KMS-11 (cell line): ENCODE measurements at regions not wholly inside any gene's neighbourhood (a gene's known extent, or its start where the extent isn't known, plus 50 kb on each side); places are given as distances from the start of the nearest gene placed in this dataset.

Source experiments
- H2AFZ ChIP-seq: fragments of 200-600 bp; sonication (generic); 2 replicates; pipeline ENCODE4 v1.6.1; 2016; ENCODE audit warnings: antibody characterized with exemption, mixed run types, low read depth
- H3K27ac ChIP-seq: fragments of 200-600 bp; sonication (generic); 2 replicates; pipeline ENCODE4 v1.6.1; 2016; ENCODE audit warnings: mild to moderate bottlenecking, mixed run types
- H3K27me3 ChIP-seq: fragments of 200-600 bp; sonication (generic); 2 replicates; pipeline ENCODE4 v1.6.1; 2017; ENCODE audit warnings: mild to moderate bottlenecking, low read depth, mixed run types, moderate library complexity; ENCODE audit not compliant: insufficient read depth
- H3K36me3 ChIP-seq: fragments of 200-600 bp; sonication (generic); 2 replicates; pipeline ENCODE4 v1.6.1; 2017; ENCODE audit warnings: mild to moderate bottlenecking, mixed run types; ENCODE audit not compliant: insufficient read depth
- H3K4me1 ChIP-seq: fragments of 200-600 bp; sonication (generic); 2 replicates; pipeline ENCODE4 v1.6.1; 2016; ENCODE audit warnings: mild to moderate bottlenecking, low read depth, mixed run types; ENCODE audit not compliant: poor library complexity, severe bottlenecking
- H3K4me2 ChIP-seq: fragments of 200-600 bp; sonication (generic); 2 replicates; pipeline ENCODE4 v1.7.0; 2016; ENCODE audit warnings: mild to moderate bottlenecking, mixed run types
- H3K4me3 ChIP-seq: fragments of 200-600 bp; sonication (generic); IDR thresholded peaks from 2 replicates; pipeline ENCODE4 v1.6.1; 2017; ENCODE audit warnings: low read depth, low read length, mixed read lengths; ENCODE audit not compliant: insufficient read depth
- H3K79me2 ChIP-seq: fragments of 200-600 bp; sonication (generic); 2 replicates; pipeline ENCODE4 v1.6.1; 2016; ENCODE audit warnings: low read depth, mixed run types; ENCODE audit not compliant: insufficient read depth
- H3K9ac ChIP-seq: fragments of 200-600 bp; sonication (generic); 2 replicates; pipeline ENCODE4 v1.6.1; 2016; ENCODE audit warnings: mild to moderate bottlenecking, mixed run types
- H4K20me1 ChIP-seq: fragments of 200-600 bp; sonication (generic); 2 replicates; pipeline ENCODE4 v1.6.1; 2016; ENCODE audit warnings: mild to moderate bottlenecking, mixed run types; ENCODE audit not compliant: insufficient read depth
- CTCF ChIP-seq: fragments of 200-600 bp; sonication (generic); conservative IDR thresholded peaks from 2 replicates; pipeline ENCODE4 v1.6.1; 2017; ENCODE audit warnings: low read depth, mild to moderate bottlenecking, antibody characterized with exemption, low read length, moderate library complexity, mixed read lengths

- H3K4me3 ChIP-seq, result no peak overlapping the region
- TF ChIP-seq CTCF, result no peak
- H3K27ac ChIP-seq, result no peak overlapping the region
- no peaks in the 10 kb centered on the region for H3K4me1 ChIP-seq
- no peaks in the 10 kb centered on the region for H3K36me3 ChIP-seq
- no peak overlapping the region for H3K9ac ChIP-seq
- no peak overlapping the region for H2AFZ ChIP-seq
- H3K4me2 ChIP-seq, result no peak overlapping the region
- H3K79me2 ChIP-seq, result no peaks in the 10 kb centered on the region
- H3K27me3 ChIP-seq, result no peaks in the 10 kb centered on the region
- H4K20me1 ChIP-seq, result no peaks in the 10 kb centered on the region
Observed at GRCh38 chr16:6265968-6266367, 1066.7 kb upstream of the RBFOX1 start.

- Histone ChIP-seq H3K27ac (no peak overlapping the region), H3K79me2 (no peaks in the 10 kb centered on the region), H3K27me3 (no peaks in the 10 kb centered on the region), H3K4me1 (no peaks in the 10 kb centered on the region), H3K36me3 (no peaks in the 10 kb centered on the region), H3K9ac (no peak overlapping the region), H3K4me2 (no peak overlapping the region), H4K20me1 (no peaks in the 10 kb centered on the region), H3K4me3 (no peak overlapping the region), H2AFZ (no peak overlapping the region)
- no peak for TF ChIP-seq CTCF
Observed at GRCh38 chr16:6258056-6258455, 1074.6 kb upstream of the RBFOX1 start.

GRCh38 chr16:6252541-6252940 lies 1080.1 kb upstream of the RBFOX1 start:
- no peak overlapping the region for H3K9ac ChIP-seq
- H2AFZ ChIP-seq, result no peak overlapping the region
- TF ChIP-seq CTCF, result no peak

GRCh38 chr16:6250511-6250910 lies 1082.1 kb upstream of the RBFOX1 start:
- Histone ChIP-seq H2AFZ (no peak overlapping the region), H4K20me1 (no peaks in the 10 kb centered on the region), H3K79me2 (no peaks in the 10 kb centered on the region), H3K4me2 (no peak overlapping the region), H3K4me3 (no peak overlapping the region), H3K27me3 (no peaks in the 10 kb centered on the region), H3K4me1 (no peaks in the 10 kb centered on the region), H3K9ac (no peak overlapping the region), H3K36me3 (no peaks in the 10 kb centered on the region), H3K27ac (no peak overlapping the region)
- no peak for TF ChIP-seq CTCF

More at GRCh38 chr16:6252541-6252940, 1080.1 kb upstream of the RBFOX1 start:
- no peaks in the 10 kb centered on the region for H3K27me3 ChIP-seq
- H3K27ac ChIP-seq, result no peak overlapping the region
- no peaks in the 10 kb centered on the region for H3K36me3 ChIP-seq
- H3K4me2 ChIP-seq, result no peak overlapping the region
- no peaks in the 10 kb centered on the region for H3K4me1 ChIP-seq
- no peaks in the 10 kb centered on the region for H3K79me2 ChIP-seq
- H4K20me1 ChIP-seq, result no peaks in the 10 kb centered on the region
- no peak overlapping the region for H3K4me3 ChIP-seq

GRCh38 chr16:6249863-6250262 lies 1082.8 kb upstream of the RBFOX1 start:
- no peak overlapping the region for H2AFZ ChIP-seq
- no peak overlapping the region for H3K27ac ChIP-seq
- H4K20me1 ChIP-seq, result no peaks in the 10 kb centered on the region
- no peak overlapping the region for H3K4me3 ChIP-seq
- H3K9ac ChIP-seq, result no peak overlapping the region
- no peaks in the 10 kb centered on the region for H3K27me3 ChIP-seq
- no peaks in the 10 kb centered on the region for H3K4me1 ChIP-seq
- no peaks in the 10 kb centered on the region for H3K79me2 ChIP-seq
- no peaks in the 10 kb centered on the region for H3K36me3 ChIP-seq
- no peak overlapping the region for H3K4me2 ChIP-seq
- TF ChIP-seq CTCF, result no peak
